Parathyroid adenoma (tissue), 2 donors: ENCODE measurements at regions not wholly inside any gene's neighbourhood (a gene's known extent, or its start where the extent isn't known, plus 50 kb on each side); places are given as distances from the start of the nearest gene placed in this dataset.

Experiments
- H2AFZ ChIP-seq: fragments of 300-600 bp; sonication (generic); one replicate; pipeline ENCODE4 v1.7.0; 2017; ENCODE audit warnings: antibody characterized with exemption, mild to moderate bottlenecking
- H3K27ac ChIP-seq: fragments of 300-600 bp; sonication (generic); one replicate; pipeline ENCODE4 v1.7.0; 2017
- H3K27me3 ChIP-seq: fragments of 300-600 bp; sonication (generic); one replicate; pipeline ENCODE4 v1.7.0; 2017; ENCODE audit warnings: low read length; ENCODE audit not compliant: control insufficient read depth, insufficient read depth
- H3K36me3 ChIP-seq: fragments of 300-600 bp; sonication (generic); one replicate; pipeline ENCODE4 v1.7.0; 2017; ENCODE audit warnings: low read length; ENCODE audit not compliant: control insufficient read depth, insufficient read depth
- H3K4me1 ChIP-seq: fragments of 300-600 bp; sonication (generic); one replicate; pipeline ENCODE4 v1.7.0; 2017; ENCODE audit warnings: control low read depth
- H3K4me2 ChIP-seq: fragments of 300-600 bp; sonication (generic); one replicate; pipeline ENCODE4 v1.7.0; 2017; ENCODE audit warnings: low read length
- H3K4me3 ChIP-seq: fragments of 300-600 bp; sonication (generic); one replicate; pipeline ENCODE4 v1.7.0; 2017; ENCODE audit warnings: low read depth, low read length
- H3K79me2 ChIP-seq: fragments of 300-600 bp; sonication (generic); one replicate; pipeline ENCODE4 v1.7.0; 2017; ENCODE audit warnings: control low read depth
- H3K9ac ChIP-seq: fragments of 300-600 bp; sonication (generic); one replicate; pipeline ENCODE4 v1.7.0; 2017; ENCODE audit warnings: mild to moderate bottlenecking
- H3K9me3 ChIP-seq: fragments of 300-600 bp; sonication (generic); one replicate; pipeline ENCODE4 v1.7.0; 2017; ENCODE audit warnings: low read length; ENCODE audit not compliant: control insufficient read depth
- TF ChIP-seq, protein P1 (sequence below): fragments of 300-600 bp; sonication (generic); IDR thresholded peaks from one replicate; pipeline ENCODE4 v1.7.0; 2017; ENCODE audit warnings: antibody characterized with exemption, mild to moderate bottlenecking
- donor health status: primary hyperparathyroidism.

DNA sequence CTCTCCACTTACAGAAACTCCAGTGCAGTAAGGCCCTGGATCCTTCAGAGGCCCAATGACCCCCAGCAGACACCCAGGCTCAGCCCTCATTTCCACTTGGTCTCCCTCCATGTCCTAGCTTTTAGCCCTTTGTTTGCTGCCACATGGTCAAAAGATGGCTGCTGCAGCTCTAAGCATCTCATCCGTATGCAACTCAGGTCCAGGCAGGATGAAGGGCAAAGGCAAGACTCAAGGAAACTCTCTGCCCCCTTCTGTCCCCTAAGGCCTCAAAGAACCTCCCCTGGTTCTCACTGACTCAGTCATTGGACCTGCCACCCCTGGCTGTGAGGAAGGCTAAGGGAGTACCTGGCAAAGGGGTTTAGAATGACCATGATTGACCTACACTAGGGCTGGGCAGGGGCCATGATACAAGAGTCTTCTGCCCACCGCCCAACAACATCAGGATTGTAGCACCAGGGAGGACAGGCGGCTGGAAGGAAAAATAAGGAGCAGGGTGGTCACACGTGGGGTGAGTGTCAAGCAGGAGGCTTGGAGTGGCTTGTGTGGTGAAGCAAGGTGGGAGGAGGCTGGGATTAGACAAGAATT is 303.8 kb upstream of the ZMIZ1 start:
- Histone ChIP-seq H3K9ac (no peak overlapping the region), H3K4me1 (no peaks in the 10 kb centered on the region), H3K9me3 (no peaks in the 10 kb centered on the region), H3K79me2 (no peaks in the 10 kb centered on the region), H3K4me2 (no peak overlapping the region), H3K4me3 (no peak overlapping the region), H2AFZ (no peak overlapping the region), H3K27ac (no peak overlapping the region), H3K36me3 (no peaks in the 10 kb centered on the region), H3K27me3 (no peaks in the 10 kb centered on the region)
- TF ChIP-seq, protein P1, sequence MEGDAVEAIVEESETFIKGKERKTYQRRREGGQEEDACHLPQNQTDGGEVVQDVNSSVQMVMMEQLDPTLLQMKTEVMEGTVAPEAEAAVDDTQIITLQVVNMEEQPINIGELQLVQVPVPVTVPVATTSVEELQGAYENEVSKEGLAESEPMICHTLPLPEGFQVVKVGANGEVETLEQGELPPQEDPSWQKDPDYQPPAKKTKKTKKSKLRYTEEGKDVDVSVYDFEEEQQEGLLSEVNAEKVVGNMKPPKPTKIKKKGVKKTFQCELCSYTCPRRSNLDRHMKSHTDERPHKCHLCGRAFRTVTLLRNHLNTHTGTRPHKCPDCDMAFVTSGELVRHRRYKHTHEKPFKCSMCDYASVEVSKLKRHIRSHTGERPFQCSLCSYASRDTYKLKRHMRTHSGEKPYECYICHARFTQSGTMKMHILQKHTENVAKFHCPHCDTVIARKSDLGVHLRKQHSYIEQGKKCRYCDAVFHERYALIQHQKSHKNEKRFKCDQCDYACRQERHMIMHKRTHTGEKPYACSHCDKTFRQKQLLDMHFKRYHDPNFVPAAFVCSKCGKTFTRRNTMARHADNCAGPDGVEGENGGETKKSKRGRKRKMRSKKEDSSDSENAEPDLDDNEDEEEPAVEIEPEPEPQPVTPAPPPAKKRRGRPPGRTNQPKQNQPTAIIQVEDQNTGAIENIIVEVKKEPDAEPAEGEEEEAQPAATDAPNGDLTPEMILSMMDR = no peak

DNA sequence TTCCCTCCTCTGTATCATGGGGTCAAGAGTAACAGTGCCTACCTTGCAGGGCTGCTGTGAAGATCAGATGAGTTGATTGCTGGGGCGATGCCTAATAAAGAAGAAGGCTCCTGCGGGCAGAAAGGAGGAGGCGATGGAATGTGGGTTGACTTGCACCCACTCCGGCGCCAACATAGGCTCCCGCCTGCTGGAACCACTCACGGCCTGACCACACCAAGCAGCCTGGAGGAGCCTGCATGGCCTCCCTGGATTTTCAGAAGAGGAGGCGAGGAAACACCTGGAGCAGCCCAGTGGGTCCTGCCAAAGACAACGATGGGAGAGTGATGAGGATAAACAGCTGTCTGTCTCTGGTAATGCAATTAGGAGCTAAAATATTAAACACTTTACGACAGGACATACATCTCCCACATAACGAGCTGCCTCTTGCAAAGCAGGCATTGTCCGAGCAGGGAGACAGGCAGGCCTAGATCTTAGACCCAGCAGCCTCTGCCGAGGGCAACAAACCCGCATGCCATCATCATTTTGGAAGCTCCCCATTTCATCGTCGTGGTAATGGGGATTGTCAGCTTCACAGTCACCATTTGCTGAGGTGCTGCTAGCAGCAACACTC is 302.9 kb upstream of the ZMIZ1 start:
- Histone ChIP-seq H3K9me3 (no peaks in the 10 kb centered on the region), H3K36me3 (no peaks in the 10 kb centered on the region), H2AFZ (no peak overlapping the region), H3K79me2 (no peaks in the 10 kb centered on the region), H3K4me1 (no peaks in the 10 kb centered on the region), H3K4me2 (no peak overlapping the region), H3K9ac (no peak overlapping the region), H3K4me3 (no peak overlapping the region), H3K27me3 (no peaks in the 10 kb centered on the region), H3K27ac (no peak overlapping the region)
- TF ChIP-seq, protein P1 = no peak

DNA sequence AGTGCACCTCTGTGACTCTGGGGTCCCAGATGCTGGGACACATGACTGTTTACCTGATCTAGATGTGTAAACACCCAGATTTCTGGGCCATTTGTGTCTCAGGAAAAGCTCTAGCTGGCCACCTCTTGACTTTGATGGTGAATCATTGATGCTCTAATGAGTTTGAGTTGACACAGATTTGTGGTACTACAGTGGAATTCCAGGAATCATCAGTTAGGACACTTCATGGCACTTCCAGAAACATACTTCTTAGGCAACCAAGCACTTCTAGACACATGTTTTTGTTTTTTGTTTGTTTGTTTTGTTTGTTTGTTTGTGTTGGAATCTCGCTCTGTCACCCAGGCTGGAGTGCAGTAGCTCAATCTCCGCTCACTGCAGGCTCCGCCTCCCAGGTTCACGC is 302.2 kb upstream of the ZMIZ1 start:
- no peak overlapping the region for H3K9ac ChIP-seq
- no peaks in the 10 kb centered on the region for H3K9me3 ChIP-seq
- H3K4me2 ChIP-seq = no peak overlapping the region
- TF ChIP-seq, protein P1 = no peak
- no peaks in the 10 kb centered on the region for H3K4me1 ChIP-seq
- H2AFZ ChIP-seq = no peak overlapping the region
- H3K36me3 ChIP-seq = no peaks in the 10 kb centered on the region
- no peaks in the 10 kb centered on the region for H3K79me2 ChIP-seq
- H3K27me3 ChIP-seq = no peaks in the 10 kb centered on the region
- H3K27ac ChIP-seq = no peak overlapping the region
- H3K4me3 ChIP-seq = no peak overlapping the region

DNA sequence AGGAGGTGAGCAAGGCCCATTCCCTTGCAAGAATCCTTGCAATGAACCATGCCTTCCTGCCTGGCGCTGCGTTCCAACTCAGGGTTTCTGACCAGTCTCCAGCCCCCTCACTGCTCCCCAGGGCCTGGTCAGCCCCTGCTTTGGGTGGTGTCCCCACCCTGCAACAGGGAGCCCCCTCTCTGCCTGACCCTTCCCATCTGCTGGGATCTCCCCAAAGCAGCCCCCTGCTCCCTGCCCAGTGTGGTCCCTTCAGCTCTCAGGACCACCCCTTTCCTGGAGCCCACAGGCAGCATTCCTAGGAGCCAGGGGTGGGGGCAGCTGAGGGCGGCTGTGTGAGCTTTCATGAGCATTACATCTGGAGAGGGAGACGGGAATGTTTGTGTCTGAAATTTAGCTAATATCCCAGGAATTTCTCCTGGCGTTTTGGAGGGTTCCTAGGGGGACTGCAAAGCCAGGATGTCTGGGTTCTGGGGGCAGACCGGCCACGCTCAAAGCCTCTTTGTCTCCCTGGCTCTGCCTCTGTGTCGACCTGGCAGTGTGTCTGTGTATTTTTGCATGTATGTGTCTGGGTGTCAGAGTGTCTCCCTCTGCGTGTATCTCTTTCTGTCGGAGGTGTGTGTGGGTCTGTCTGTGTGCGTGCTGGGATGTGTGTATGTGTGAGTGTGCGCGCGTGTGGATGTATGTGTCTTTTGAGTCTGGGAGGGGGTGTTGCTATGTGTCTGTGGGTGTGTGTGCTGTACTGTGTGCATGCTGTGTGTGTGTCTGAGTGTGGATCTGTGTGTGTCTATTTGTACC is 300.5 kb upstream of the ZMIZ1 start:
- Histone ChIP-seq H3K79me2 (no peaks in the 10 kb centered on the region), H3K9me3 (no peaks in the 10 kb centered on the region), H3K4me2 (no peak overlapping the region), H3K27ac (no peak overlapping the region), H3K27me3 (no peaks in the 10 kb centered on the region), H3K4me1 (no peaks in the 10 kb centered on the region), H3K36me3 (no peaks in the 10 kb centered on the region), H2AFZ (no peak overlapping the region), H3K4me3 (no peak overlapping the region), H3K9ac (no peak overlapping the region)
- TF ChIP-seq, protein P1 = no peak
